ENCODE measurements at regions not wholly inside any gene's neighbourhood (a gene's known extent, or its start where the extent isn't known, plus 50 kb on each side); places are given as distances from the start of the nearest gene placed in this dataset.

DNA sequence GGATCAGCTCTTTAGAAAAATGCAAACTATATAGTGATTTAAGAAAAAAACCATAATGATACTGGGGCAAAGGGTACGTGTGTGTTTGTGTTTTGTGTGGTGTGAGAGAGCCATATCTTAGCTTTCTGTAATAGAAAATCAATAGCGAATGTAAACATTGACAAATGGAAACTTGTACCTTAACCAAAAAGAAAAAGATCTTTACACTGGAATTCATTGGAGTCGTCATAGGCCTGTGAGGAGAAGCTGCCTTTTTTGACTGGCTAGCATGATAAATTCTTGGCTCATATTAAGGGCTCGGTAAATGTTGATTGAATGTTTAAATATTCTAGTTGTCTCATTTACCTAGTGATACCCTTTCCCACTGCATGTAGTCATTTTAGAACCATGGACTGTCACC is 161.8 kb upstream of the ASCC3 start:
- TF ChIP-seq, protein P1, sequence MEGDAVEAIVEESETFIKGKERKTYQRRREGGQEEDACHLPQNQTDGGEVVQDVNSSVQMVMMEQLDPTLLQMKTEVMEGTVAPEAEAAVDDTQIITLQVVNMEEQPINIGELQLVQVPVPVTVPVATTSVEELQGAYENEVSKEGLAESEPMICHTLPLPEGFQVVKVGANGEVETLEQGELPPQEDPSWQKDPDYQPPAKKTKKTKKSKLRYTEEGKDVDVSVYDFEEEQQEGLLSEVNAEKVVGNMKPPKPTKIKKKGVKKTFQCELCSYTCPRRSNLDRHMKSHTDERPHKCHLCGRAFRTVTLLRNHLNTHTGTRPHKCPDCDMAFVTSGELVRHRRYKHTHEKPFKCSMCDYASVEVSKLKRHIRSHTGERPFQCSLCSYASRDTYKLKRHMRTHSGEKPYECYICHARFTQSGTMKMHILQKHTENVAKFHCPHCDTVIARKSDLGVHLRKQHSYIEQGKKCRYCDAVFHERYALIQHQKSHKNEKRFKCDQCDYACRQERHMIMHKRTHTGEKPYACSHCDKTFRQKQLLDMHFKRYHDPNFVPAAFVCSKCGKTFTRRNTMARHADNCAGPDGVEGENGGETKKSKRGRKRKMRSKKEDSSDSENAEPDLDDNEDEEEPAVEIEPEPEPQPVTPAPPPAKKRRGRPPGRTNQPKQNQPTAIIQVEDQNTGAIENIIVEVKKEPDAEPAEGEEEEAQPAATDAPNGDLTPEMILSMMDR (IDR thresholded peaks at IDR 0.05): no peak
- ATAC-seq (ENCODE audit: low FRiP score) (no peak), DNase-seq (ENCODE audit: low spot score) (no peak)

DNA sequence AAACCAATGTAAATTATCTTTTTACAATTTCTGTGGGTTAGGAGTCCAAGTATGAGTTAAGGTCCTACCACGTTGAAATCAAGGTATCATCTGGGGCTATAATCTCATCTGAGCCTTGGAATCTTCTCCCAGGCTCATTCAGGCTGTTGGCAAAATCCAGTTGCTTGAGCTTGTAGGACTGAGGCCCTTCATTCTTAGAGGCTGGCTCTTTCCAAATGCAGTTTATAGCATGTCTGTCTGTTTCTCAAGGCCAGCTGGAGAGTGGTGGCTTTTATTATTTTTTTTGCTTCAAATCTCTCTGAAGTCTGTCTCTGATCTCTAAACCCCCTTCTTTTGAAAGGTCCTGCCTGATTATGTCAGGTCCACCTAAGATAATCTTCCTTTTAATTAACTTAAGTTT is 177.2 kb upstream of the ASCC3 start:
- TF ChIP-seq, protein P1 (IDR thresholded peaks at IDR 0.05): no peak
- DNase-seq (ENCODE audit: low spot score) (no peak), ATAC-seq (ENCODE audit: low FRiP score) (no peak)

DNA sequence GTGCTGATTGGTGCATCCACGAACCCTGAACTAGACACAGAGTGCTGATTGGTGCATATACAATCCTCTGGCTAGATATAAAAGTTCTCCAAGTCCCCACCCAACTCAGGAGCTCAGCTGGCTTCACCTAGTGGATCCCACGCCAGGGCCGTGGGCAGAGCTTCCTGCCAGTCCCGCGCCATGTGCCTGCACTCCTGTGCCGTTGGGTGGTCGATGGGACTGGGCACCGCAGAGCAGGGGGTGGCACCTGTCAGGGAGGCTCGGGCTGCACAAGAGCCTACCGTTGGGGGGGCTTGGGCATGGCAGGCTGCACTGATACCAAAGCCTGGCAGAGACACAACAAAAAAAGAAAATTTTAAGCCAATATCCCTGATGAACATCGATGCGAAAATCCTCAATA is 185.4 kb upstream of the ASCC3 start:
- DNase-seq (ENCODE audit: low spot score) (no peak), ATAC-seq (ENCODE audit: low FRiP score) (no peak)
- TF ChIP-seq, protein P1 (IDR thresholded peaks at IDR 0.05): no peak

DNA sequence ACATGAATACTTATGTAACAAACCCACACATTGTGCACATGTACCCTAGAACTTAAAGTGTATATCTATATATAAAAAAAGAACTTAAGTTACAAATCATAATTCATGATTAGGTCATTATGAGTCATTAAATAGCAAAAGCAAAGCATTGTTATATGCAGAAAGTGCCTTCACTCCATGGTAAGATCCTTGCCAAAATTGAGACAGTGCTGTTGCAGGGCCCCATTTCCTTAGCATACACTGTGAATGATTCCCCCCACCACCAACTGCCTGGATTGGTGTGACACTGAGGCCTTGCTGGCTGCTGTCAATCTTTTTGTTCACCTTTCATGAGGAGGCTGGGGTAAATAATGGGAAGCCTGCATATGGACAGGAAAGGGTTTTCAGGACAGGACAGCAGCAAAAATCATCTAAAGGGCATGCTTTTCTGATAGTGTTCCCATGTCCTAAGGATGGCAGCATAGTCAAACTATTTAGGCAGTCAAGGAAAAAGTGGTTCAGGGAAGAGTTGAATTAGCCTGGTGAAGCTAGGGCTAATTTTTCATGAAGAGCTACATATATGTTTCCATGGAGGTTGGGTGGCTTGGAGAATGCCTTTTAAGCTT is 188.2 kb upstream of the ASCC3 start:
- TF ChIP-seq, protein P1 (IDR thresholded peaks at IDR 0.05): no peak
- DNase-seq (ENCODE audit: low spot score): no peak

DNA sequence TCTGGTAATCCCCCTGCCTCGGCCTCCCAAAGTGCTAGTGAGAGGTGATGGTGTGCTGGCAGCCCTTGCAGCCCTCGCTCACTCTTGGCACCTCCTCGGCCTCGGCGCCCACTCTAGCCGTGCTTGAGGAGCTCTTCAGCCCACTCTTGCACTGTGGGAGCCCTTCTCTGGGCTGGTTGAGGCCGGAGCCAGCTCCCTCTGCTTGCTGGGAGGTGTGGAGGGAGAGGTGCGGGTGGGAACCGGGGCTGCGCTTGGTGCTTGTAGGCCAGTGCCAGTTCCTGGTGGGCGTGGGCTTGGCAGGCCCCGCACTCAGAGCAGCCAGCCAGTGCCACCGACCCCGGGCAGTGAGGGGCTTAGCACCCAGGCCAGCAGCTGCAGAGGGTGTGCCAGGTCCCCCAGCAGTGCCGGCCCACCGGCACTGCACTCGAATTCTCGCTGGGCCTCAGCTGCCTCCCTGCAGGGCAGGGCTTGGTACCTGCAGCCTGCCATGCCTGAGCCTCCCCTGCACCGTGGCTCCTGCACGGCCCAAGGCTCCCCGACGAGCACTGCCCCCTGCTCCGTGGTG is 189.0 kb upstream of the ASCC3 start:
- no peak for DNase-seq (ENCODE audit: low spot score)
- TF ChIP-seq, protein P1 (IDR thresholded peaks at IDR 0.05): no peak
- ATAC-seq (ENCODE audit: low FRiP score): no peak

More for the DNA sequence above, 188.2 kb upstream of the ASCC3 start:
- no peak for ATAC-seq (ENCODE audit: low FRiP score)

DNA sequence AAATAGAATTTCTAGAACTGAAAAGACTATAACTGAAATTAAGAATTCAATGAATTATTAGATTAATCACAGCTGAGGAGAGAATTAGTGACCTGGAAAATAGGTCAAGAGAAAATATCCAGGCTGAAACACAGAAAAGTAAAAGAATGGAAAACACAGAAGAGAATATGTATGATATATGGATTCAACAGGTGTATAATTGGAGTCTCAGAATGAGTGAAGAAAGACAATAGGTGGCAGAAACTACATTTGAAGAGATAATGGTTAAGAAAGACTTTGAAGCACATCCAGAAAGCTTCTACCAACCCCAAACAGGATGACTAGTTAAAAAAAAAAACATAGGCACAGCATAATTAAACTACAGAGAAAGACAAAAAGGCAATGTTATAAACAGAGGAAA is 196.2 kb upstream of the ASCC3 start:
- no peak for DNase-seq (ENCODE audit: low spot score)
- TF ChIP-seq, protein P1 (IDR thresholded peaks at IDR 0.05): no peak
- no peak for ATAC-seq (ENCODE audit: low FRiP score)

DNA sequence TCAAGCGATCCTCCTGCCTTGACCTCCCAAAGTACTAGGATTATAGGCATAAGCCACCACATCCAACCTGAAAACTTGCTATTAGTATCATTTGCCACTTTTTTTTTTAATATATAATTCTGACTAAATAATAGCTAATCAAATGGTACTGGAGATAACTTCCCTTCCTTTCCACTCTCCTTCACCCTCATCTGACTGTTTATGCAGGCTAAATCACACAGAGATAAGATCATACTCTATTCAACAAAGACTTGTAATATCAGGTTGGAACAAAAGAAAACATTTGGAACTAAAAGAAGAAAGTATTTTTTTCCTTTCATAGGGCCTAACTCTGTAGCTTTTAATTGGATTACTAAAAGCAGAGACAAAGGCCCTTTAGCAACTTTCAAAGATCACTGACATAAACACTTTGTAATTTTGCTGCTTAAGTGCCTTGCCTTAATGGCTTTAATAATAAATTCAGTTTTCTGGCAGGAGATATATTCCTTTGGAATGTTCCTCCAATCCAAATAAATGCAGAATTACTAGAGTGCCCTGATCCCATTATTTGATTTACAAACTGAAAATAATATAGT is 198.7 kb upstream of the ASCC3 start:
- TF ChIP-seq, protein P1 (IDR thresholded peaks at IDR 0.05): no peak
- DNase-seq (ENCODE audit: low spot score): no peak
- ATAC-seq (ENCODE audit: low FRiP score): no peak
